ENCODE measurements at regions not wholly inside any gene's neighbourhood (a gene's known extent, or its start where the extent isn't known, plus 50 kb on each side); places are given as distances from the start of the nearest gene placed in this dataset.

DNA sequence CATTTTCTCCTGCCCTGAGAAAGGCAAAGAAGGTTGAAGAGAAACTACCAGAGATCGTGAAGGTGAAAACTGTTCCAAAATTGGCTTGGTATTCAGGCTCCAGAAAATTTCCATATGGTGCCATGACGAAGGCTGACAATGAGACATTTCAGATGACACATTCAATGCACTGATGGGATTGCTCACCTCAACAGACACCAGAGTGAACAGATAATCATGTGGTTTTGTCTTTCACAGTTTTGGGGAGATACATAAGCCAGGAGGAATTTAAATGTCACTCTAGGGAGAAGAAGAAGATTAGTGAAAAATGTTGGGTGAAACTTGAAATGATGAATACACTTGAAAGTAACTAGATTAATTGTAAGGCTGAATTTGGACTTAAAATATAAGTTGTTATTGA, 339.7 kb upstream of the EPHA3 start:
- no peak for TF ChIP-seq CTCF (conservative IDR thresholded peaks at IDR 0.05)
- H3K36me3 Mint-ChIP-seq (ENCODE audit: low read depth), result peaks cover 2% of the 10 kb centered on the region
- no peak for DNase-seq (ENCODE audit: low read depth, low spot score)
- peaks cover 9% of the 10 kb centered on the region for H3K9me3 Mint-ChIP-seq
- no peak overlapping the region for H3K4me3 Mint-ChIP-seq
- no peak overlapping the region for H3K27ac Mint-ChIP-seq (ENCODE audit: unreplicated experiment)
- no peaks in the 10 kb centered on the region for H3K4me1 Mint-ChIP-seq
- no peaks in the 10 kb centered on the region for H3K27me3 Mint-ChIP-seq (ENCODE audit: low read depth)

DNA sequence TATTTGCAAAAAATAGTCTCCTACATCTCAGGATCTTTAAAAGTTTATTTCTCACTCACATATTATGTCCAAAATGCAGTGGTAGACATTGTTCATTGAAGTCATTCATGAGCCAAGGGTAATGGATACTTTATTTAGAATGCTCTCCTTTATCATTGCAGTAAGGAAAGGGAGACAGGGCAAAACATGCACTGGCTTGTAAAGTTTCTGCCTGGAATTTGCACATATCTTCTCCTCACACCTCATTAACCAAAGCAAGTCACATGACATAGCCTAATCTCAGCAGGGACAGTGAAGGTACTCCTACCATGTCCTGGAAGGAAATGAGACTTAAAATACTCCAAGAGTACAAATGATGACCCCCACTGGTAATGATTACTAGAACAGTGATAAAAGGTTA, 333.7 kb upstream of the EPHA3 start:
- H3K27me3 Mint-ChIP-seq (ENCODE audit: low read depth), result no peaks in the 10 kb centered on the region
- no peak for TF ChIP-seq CTCF (conservative IDR thresholded peaks at IDR 0.05)

DNA sequence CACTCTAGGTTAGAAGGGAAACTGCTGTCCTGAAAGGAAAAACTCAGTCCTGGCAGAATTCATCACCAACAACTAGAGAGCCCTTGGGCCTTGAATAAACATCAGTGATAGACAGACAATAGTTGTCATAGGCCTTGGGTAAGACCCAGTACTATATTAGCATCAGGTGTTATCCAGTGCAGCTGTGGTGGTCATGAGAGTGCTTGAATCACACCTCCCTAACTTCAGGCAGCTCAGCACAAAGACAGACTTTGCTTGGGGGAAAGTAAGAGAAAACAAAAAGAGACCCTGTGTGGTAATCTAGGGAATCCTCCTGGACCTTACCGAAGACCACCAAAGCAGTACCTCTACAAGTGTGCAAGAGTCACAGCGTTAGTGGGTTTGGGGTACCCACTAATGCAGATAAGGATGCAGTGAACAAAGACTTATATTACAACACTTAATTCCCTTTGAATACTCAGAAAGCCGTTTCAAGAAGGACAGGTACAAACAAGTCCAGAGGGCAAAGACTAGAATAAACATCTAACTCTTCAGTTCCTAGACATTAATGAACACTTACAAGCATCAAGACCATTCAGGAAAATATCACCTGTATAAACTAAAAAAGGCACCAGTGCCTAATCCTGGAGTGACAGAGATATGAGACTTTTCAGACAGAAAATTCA, 332.3 kb upstream of the EPHA3 start:
- no peak for TF ChIP-seq CTCF (conservative IDR thresholded peaks at IDR 0.05)
- H3K27me3 Mint-ChIP-seq (ENCODE audit: low read depth), result no peaks in the 10 kb centered on the region
- H3K4me1 Mint-ChIP-seq, result no peaks in the 10 kb centered on the region
- no peak overlapping the region for H3K27ac Mint-ChIP-seq (ENCODE audit: unreplicated experiment)
- peaks cover 7% of the 10 kb centered on the region for H3K9me3 Mint-ChIP-seq
- no peak for DNase-seq (ENCODE audit: low read depth, low spot score)
- no peak overlapping the region for H3K4me3 Mint-ChIP-seq
- no peaks in the 10 kb centered on the region for H3K36me3 Mint-ChIP-seq (ENCODE audit: low read depth)

More for the DNA sequence above, 333.7 kb upstream of the EPHA3 start:
- H3K9me3 Mint-ChIP-seq, result peaks cover 8% of the 10 kb centered on the region
- H3K27ac Mint-ChIP-seq (ENCODE audit: unreplicated experiment), result no peak overlapping the region
- no peaks in the 10 kb centered on the region for H3K36me3 Mint-ChIP-seq (ENCODE audit: low read depth)
- H3K4me1 Mint-ChIP-seq, result no peaks in the 10 kb centered on the region
- DNase-seq (ENCODE audit: low read depth, low spot score), result no peak
- H3K4me3 Mint-ChIP-seq, result no peak overlapping the region

DNA sequence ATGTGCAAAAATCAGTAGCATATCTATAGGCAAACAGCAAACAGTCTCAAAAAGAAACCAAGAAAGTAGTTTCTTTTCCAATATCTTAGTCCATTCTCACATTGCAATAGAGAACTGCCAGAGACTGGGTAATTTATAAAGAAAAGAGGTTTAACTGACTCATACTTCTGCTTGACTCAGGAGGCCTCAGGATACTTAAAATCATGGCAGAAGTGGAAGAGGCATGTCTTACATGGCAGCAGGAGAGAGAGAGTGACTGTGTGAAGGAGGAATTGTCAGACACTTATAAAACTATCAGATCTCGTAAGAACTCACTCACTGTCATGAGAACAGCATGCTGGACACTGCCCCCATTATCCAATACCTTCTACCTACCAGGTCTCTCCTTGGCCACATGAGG, 327.9 kb upstream of the EPHA3 start:
- DNase-seq (ENCODE audit: low read depth, low spot score), result no peak
- no peak overlapping the region for H3K27ac Mint-ChIP-seq (ENCODE audit: unreplicated experiment)
- no peaks in the 10 kb centered on the region for H3K4me1 Mint-ChIP-seq
- H3K4me3 Mint-ChIP-seq, result no peak overlapping the region
- H3K27me3 Mint-ChIP-seq (ENCODE audit: low read depth), result no peaks in the 10 kb centered on the region
- peaks cover 10% of the 10 kb centered on the region for H3K36me3 Mint-ChIP-seq (ENCODE audit: low read depth)
- H3K9me3 Mint-ChIP-seq, result peaks cover 18% of the 10 kb centered on the region
- TF ChIP-seq CTCF (conservative IDR thresholded peaks at IDR 0.05), result no peak

GRCh38 chr3:88784925-88785324, 322.5 kb upstream of the EPHA3 start:
- no peaks in the 10 kb centered on the region for H3K4me1 Mint-ChIP-seq
- no peak for TF ChIP-seq CTCF (conservative IDR thresholded peaks at IDR 0.05)
- DNase-seq (ENCODE audit: low read depth, low spot score), result no peak
- H3K9me3 Mint-ChIP-seq, result peaks cover 23% of the 10 kb centered on the region
- H3K27me3 Mint-ChIP-seq (ENCODE audit: low read depth), result no peaks in the 10 kb centered on the region
- no peak overlapping the region for H3K27ac Mint-ChIP-seq (ENCODE audit: unreplicated experiment)
- H3K4me3 Mint-ChIP-seq, result no peak overlapping the region
- peaks cover 12% of the 10 kb centered on the region for H3K36me3 Mint-ChIP-seq (ENCODE audit: low read depth)

All from neural crest cell (in vitro differentiated cells).